Neural progenitor cell (in vitro differentiated cells): ENCODE measurements at regions not wholly inside any gene's neighbourhood (a gene's known extent, or its start where the extent isn't known, plus 50 kb on each side); places are given as distances from the start of the nearest gene placed in this dataset.

Source experiments
- CTCF ChIP-seq: fragments of 200-600 bp; sonication (generic); IDR thresholded peaks from 2 replicates; pipeline ENCODE4 v1.5.1; 2017; ENCODE audit warnings: antibody characterized with exemption, mild to moderate bottlenecking
- EZH2 ChIP-seq: fragments of 200-600 bp; sonication (generic); IDR thresholded peaks from 2 replicates; pipeline ENCODE4 v1.6.1; 2017; ENCODE audit warnings: antibody characterized with exemption, mild to moderate bottlenecking, moderate library complexity
- EZH2phosphoT487 ChIP-seq: fragments of 200-600 bp; sonication (generic); IDR thresholded peaks from 2 replicates; pipeline ENCODE4 v1.6.1; 2017; ENCODE audit warnings: antibody characterized with exemption

- TF ChIP-seq EZH2phosphoT487 (no peak), CTCF (no peak), EZH2 (no peak)
Measured at GRCh38 chr9:90394871-90395270, 247.8 kb downstream of the DIRAS2 start.
